Head of caudate nucleus (tissue), 42 donors: ENCODE measurements at regions not wholly inside any gene's neighbourhood (a gene's known extent, or its start where the extent isn't known, plus 50 kb on each side); places are given as distances from the start of the nearest gene placed in this dataset.

Experiments used
- DNase-seq, 42 donors: peaks; one replicate each; pipeline versions ENCODE4 v3.0.0 to v3.0.0-alpha.2; 2020 to 2021; ENCODE audit warnings: mixed read lengths in 7 of 42
- intact Hi-C: fragments of 100-400 bp; cut with DNase I; formaldehyde crosslinking; loops from one replicate; pipeline ENCODE4 v1.15.0; 2022

- intact Hi-C loops: no loop called here
- no peak for DNase-seq
Measured at GRCh38 chr5:96576876-96577275, 85.3 kb upstream of the CAST start.

DNA sequence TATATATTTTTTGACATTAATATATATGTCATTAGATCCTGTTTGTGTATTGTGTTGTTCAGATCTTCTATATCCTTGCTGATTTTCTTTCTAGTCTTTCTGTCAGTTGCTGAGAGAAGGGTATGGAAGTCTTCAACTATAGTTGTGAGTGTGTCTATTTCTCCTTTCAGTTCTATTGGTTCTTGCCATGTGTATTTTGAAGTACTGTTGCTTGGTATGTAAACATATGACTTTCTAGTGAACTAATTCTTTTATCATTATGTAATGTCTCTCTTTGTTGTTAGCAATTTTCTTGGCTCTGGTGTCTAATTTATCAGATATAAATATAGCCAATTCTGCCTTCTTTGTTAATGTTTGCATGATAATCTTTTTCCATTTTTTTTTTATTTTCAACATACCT lies 84.3 kb upstream of the CAST start:
- intact Hi-C loops: no loop called here
- DNase-seq: no peak

GRCh38 chr5:96579711-96580110 lies 82.5 kb upstream of the CAST start:
- intact Hi-C loops: no loop called here

GRCh38 chr5:96582343-96582742 lies 79.8 kb upstream of the CAST start:
- intact Hi-C loops: no loop called here
- peak in 1 of 42 donors; percentile 6 for DNase-seq

More at GRCh38 chr5:96579711-96580110, 82.5 kb upstream of the CAST start:
- no peak for DNase-seq

GRCh38 chr5:96584712-96585111 lies 77.5 kb upstream of the CAST start:
- peak in 2 of 42 donors; percentile 11 to 15 for DNase-seq
- intact Hi-C loops: no loop called here

- intact Hi-C loops: no loop called here
- DNase-seq: no peak
Measured at GRCh38 chr5:96588539-96588938, 73.6 kb upstream of the CAST start.

DNA sequence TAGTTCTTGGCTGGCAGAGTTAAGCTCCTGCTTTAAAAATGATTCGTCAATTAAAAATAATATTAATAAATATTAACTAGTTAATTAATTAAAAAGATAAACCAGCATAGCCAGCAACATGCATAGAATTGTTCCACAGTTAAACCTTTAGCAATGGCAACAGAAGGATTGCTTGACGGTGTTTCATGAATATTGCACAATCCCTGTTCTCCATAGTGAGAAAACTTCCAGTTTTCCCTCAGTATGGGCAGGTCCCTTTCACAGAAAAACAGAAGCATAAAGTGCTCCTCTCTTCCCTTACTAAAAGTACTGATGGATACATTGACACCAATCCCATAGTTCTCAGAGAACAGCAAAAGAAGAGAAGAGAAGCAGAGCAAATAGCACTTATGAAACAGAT lies 71.4 kb upstream of the CAST start:
- intact Hi-C loops: no loop called here

DNA sequence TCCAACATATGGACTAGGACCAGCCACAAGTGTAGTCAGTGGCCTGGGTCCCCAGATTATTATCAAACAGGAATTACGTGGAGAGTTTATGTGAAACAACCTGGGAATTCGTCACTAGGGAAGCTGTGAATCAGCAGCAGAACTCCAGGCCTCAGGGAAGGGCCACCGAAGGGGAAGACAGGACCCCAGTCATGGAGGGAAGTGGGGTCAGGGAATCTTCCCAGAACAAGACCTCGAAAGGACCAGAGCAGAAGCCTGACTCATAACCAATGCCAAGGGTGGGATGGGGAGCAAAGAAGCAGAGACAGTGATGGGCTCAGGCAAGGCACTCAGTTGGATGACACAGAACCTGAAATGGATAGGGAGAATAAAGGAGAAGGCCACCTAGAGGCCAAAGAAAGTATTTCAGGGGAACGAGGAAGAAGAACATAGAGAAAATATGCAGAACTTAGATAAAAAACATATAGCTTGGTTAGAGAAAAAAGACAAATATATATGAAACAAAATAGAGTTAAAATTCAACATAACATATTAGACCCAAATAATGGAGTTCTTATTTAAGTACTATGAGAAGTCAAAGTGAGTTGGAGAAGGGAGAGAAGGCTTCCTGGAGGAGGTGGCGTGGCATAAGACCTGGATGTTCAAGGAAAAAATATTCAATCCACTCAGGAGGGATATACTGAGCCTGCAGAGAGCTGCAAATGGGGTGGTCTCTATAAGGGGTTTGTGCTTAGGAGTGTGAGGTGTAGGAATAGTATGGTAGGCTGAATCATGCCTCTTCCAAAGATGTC lies 66.7 kb upstream of the CAST start:
- intact Hi-C loops: loop anchor here (5.0 kb wide), 1 partner anchor 248 kb away; no protein-coding TSS in a partner anchor
- no peak for DNase-seq

More for the DNA sequence above, 71.4 kb upstream of the CAST start:
- no peak for DNase-seq

DNA sequence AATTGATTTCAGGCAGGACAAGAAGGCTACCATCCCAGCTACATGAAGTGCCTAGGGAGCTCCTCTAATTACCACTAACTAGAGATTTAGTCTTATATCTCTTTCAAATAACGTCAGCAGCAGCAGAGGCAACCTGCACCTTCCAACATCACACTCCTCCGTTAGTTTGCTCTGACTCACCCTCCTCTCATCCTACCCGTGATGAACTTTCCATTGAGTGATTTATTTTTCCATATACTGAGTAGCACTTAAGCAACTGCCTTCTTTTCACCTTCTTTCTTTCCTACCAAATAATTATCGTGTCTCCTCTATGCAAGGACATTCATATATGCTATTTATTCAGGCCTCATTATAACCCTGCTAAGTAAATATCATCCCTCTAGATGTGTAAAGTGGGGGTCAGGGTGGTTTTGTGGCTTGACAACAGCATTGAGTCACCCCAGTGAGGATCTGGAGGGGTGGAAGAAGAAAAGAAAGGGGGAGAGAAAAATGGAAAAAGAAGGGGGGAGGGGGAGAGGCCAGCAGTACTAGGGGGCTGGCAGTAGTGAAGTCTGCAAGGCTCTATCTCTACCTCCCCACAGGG lies 64.6 kb upstream of the CAST start:
- peak in 28 of 42 donors; percentile 10 to 79 (median 38) for DNase-seq
- intact Hi-C loops: loop anchor here (5.0 kb wide), 1 partner anchor 250 kb away; no protein-coding TSS in a partner anchor

- no peak for DNase-seq
- intact Hi-C loops: no loop called here
Measured at GRCh38 chr5:96601200-96601599, 61.0 kb upstream of the CAST start.

GRCh38 chr5:96601715-96602244 lies 60.4 kb upstream of the CAST start:
- DNase-seq: peak in 27 of 42 donors; percentile 14 to 85 (median 54)

DNA sequence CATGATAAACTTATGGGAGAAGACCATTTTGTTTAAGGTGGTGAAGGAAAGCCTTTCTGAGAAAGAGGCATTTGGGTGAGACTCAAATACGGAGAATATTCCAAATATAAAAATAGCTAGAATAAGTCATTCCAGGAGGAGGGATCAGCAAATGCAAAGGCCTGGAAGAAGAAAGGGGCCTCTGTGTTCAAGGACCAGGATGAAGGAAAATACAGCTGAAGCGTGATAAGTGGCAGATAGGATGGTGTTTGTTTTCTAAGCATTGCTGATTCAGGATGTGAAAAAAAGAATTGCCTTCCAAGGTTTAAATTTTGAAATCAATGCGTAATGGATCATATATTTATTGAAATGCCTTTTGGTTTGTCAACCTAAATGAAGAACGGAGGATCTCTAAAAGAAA lies 59.4 kb upstream of the CAST start:
- no peak for DNase-seq
- intact Hi-C loops: no loop called here

More at GRCh38 chr5:96601715-96602244, 60.4 kb upstream of the CAST start:
- intact Hi-C loops: no loop called here

- no peak for DNase-seq
- intact Hi-C loops: no loop called here
Measured at GRCh38 chr5:96605144-96605837, 56.9 kb upstream of the CAST start.

- intact Hi-C loops: no loop called here
- DNase-seq: no peak
Measured at GRCh38 chr5:96609369-96609768, 52.8 kb upstream of the CAST start.

DNA sequence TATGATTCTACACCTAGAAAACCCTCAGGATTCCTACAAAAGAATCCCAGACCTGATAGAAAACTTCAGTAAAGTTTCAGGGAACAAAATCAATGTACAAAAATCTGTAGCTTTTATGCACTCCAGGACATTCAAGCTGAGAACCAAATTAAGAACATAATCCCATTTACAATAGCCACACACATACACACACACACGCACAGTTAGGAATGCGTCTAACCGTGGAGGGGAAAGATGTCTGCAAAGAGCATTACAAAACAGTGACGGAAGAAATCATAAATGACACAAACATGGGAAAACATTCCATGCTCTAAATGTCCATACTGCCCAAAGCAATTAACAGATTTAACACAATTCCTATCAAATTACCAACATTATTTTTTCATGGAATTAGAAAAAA lies 51.4 kb upstream of the CAST start:
- intact Hi-C loops: loop anchor here (10.0 kb wide), 2 partner anchors 74 to 554 kb away; no protein-coding TSS in a partner anchor
- no peak for DNase-seq

DNA sequence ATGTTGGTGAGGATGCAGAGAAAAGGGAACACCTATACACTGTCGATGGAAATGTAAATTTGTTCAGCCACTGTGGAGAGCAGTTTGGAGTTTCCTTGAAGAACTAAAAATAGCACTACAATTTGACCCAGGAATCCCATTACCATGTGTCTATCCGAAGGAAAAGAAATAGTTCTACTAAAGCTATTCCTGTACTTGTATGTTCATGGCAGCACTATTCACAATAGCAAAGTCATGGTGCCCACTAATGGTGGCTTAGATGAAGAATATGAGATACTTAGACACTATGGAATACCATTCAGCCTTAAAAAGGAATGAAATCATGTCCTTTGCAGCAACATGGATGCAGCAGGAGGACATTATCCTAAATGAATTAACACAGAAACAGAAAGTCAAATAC lies 50.2 kb upstream of the CAST start:
- intact Hi-C loops: loop anchor here (10.0 kb wide), 2 partner anchors 73 to 553 kb away; no protein-coding TSS in a partner anchor
- DNase-seq: no peak
